ENCODE measurements at regions not wholly inside any gene's neighbourhood (a gene's known extent, or its start where the extent isn't known, plus 50 kb on each side); places are given as distances from the start of the nearest gene placed in this dataset.

DNA sequence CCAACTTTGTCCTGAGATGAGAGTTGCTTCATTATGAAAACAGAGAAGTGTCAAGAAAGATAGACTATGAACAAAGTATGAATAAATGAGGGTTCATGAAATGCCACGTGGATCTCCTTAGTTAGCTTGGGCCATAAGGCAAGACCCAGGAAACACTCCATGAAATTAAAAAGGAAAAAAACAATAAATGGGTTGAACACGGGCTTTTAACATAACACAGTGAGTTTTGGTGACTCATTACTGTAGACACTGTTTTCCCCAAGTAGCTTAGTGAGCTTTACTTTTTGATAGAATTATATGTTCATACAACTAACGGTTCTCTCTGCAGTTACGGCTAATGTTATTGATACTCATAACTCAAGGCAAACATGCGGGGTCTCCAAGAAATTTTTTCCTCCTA is 265.0 kb downstream of the DHX15 start:
- Mint-ChIP-seq H3K36me3 (ENCODE audit: low read depth) (no peaks in the 10 kb centered on the region), H3K4me3 (no peak overlapping the region), H3K9me3 (no peaks in the 10 kb centered on the region), H3K27ac (no peak overlapping the region), H3K27me3 (no peaks in the 10 kb centered on the region), H3K4me1 (ENCODE audit: low read depth) (no peaks in the 10 kb centered on the region)

DNA sequence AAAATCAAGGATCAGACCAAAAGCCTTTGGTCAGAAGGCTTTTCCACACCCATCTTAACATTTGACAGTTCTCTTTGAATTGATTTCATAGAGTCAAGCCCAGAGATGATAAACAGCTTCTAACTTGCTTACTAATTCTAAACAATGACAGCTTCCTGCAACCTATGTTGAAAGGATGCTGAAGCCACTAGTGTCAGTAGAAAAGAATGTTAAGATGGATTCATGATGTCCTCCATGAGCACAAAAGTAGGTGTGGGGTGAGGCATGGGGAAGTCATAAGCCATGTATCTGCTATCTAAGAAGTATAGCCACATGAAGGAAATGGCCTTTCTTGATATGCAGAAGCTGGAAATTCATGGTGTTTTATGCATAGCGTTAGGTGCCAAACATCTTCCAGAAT is 269.3 kb downstream of the DHX15 start:
- H3K27ac Mint-ChIP-seq = no peak overlapping the region
- no peaks in the 10 kb centered on the region for H3K27me3 Mint-ChIP-seq
- no peaks in the 10 kb centered on the region for H3K36me3 Mint-ChIP-seq (ENCODE audit: low read depth)
- peaks cover under 1% of the 10 kb centered on the region for H3K9me3 Mint-ChIP-seq
- no peak overlapping the region for H3K4me3 Mint-ChIP-seq
- H3K4me1 Mint-ChIP-seq (ENCODE audit: low read depth) = no peaks in the 10 kb centered on the region

GRCh38 chr4:24312261-24312913 is 272.0 kb downstream of the DHX15 start:
- no peaks in the 10 kb centered on the region for H3K4me1 Mint-ChIP-seq (ENCODE audit: low read depth)
- H3K9me3 Mint-ChIP-seq = peaks cover 9% of the 10 kb centered on the region
- H3K36me3 Mint-ChIP-seq (ENCODE audit: low read depth) = no peaks in the 10 kb centered on the region
- H3K27ac Mint-ChIP-seq = no peak overlapping the region
- no peaks in the 10 kb centered on the region for H3K27me3 Mint-ChIP-seq
- no peak overlapping the region for H3K4me3 Mint-ChIP-seq

GRCh38 chr4:24303926-24304325 is 280.4 kb downstream of the DHX15 start:
- Mint-ChIP-seq H3K27me3 (peaks cover 3% of the 10 kb centered on the region), H3K27ac (no peak overlapping the region), H3K4me3 (no peak overlapping the region), H3K9me3 (peaks cover 4% of the 10 kb centered on the region), H3K36me3 (ENCODE audit: low read depth) (no peaks in the 10 kb centered on the region), H3K4me1 (ENCODE audit: low read depth) (no peaks in the 10 kb centered on the region)

- H3K4me1 Mint-ChIP-seq (ENCODE audit: low read depth) = no peaks in the 10 kb centered on the region
- H3K4me3 Mint-ChIP-seq = no peak overlapping the region
- H3K27me3 Mint-ChIP-seq = peaks cover 3% of the 10 kb centered on the region
- no peak overlapping the region for H3K27ac Mint-ChIP-seq
- H3K36me3 Mint-ChIP-seq (ENCODE audit: low read depth) = no peaks in the 10 kb centered on the region
- H3K9me3 Mint-ChIP-seq = peaks cover 4% of the 10 kb centered on the region
These were observed 285.4 kb downstream of the DHX15 start for GRCh38 chr4:24298911-24299310.

DNA sequence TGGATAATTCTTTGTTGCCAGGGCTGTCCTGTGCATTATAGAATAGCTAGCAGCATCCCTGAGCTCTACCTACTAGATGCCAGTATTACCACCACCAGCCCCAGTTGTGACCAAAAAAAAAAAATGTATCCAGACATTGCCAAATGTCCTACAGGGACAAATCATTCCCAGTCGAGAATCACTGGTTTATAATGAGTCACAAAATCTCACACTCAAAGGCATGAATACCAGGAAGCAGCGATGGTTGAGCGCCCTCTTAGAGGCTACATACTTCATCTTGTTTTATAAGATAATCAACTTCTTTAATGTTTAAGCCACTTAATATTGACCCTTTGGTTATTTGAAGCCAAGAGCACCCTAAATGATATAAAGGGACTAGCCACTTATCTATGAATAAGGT is 297.3 kb downstream of the DHX15 start:
- H3K27ac Mint-ChIP-seq = no peak overlapping the region
- H3K36me3 Mint-ChIP-seq (ENCODE audit: low read depth) = no peaks in the 10 kb centered on the region
- peaks cover 6% of the 10 kb centered on the region for H3K9me3 Mint-ChIP-seq
- no peaks in the 10 kb centered on the region for H3K27me3 Mint-ChIP-seq
- no peak overlapping the region for H3K4me3 Mint-ChIP-seq
- H3K4me1 Mint-ChIP-seq (ENCODE audit: low read depth) = no peaks in the 10 kb centered on the region

- Mint-ChIP-seq H3K4me1 (ENCODE audit: low read depth) (no peaks in the 10 kb centered on the region), H3K27ac (no peak overlapping the region), H3K4me3 (no peak overlapping the region), H3K36me3 (ENCODE audit: low read depth) (no peaks in the 10 kb centered on the region), H3K27me3 (no peaks in the 10 kb centered on the region), H3K9me3 (peaks cover 6% of the 10 kb centered on the region)
These were observed 298.6 kb downstream of the DHX15 start for GRCh38 chr4:24285759-24286158.

DNA sequence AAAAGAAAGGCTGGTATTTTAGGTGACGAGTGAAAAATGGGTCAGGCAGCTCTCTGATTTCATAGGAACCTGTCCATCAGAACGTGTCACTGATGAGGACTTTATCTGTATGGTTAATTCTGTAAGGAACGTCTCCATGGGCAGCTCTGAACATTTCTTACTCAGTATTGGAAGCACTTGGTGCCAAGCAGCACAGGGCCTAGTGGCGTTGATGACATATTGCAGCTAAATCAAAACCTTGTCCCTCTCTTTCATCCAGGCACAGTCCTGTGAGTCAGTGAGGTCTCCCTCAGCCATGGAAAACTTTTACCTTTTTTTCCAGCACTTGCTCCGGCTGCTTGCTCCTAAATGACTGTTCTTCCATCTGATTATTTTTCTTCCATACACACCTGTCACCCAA is 301.9 kb downstream of the DHX15 start:
- Mint-ChIP-seq H3K4me3 (no peak overlapping the region), H3K36me3 (ENCODE audit: low read depth) (no peaks in the 10 kb centered on the region), H3K27ac (no peak overlapping the region), H3K27me3 (peaks cover under 1% of the 10 kb centered on the region), H3K4me1 (ENCODE audit: low read depth) (no peaks in the 10 kb centered on the region), H3K9me3 (no peaks in the 10 kb centered on the region)

GRCh38 chr4:24279911-24280375 is 304.4 kb downstream of the DHX15 start:
- Mint-ChIP-seq H3K27ac (no peak overlapping the region), H3K4me3 (no peak overlapping the region), H3K36me3 (ENCODE audit: low read depth) (no peaks in the 10 kb centered on the region), H3K27me3 (peaks cover 7% of the 10 kb centered on the region), H3K9me3 (no peaks in the 10 kb centered on the region), H3K4me1 (ENCODE audit: low read depth) (no peaks in the 10 kb centered on the region)

GRCh38 chr4:24279469-24279868 is 304.9 kb downstream of the DHX15 start:
- Mint-ChIP-seq H3K9me3 (no peaks in the 10 kb centered on the region), H3K27ac (no peak overlapping the region), H3K4me1 (ENCODE audit: low read depth) (no peaks in the 10 kb centered on the region), H3K36me3 (ENCODE audit: low read depth) (no peaks in the 10 kb centered on the region), H3K27me3 (peaks cover 7% of the 10 kb centered on the region), H3K4me3 (no peak overlapping the region)

DNA sequence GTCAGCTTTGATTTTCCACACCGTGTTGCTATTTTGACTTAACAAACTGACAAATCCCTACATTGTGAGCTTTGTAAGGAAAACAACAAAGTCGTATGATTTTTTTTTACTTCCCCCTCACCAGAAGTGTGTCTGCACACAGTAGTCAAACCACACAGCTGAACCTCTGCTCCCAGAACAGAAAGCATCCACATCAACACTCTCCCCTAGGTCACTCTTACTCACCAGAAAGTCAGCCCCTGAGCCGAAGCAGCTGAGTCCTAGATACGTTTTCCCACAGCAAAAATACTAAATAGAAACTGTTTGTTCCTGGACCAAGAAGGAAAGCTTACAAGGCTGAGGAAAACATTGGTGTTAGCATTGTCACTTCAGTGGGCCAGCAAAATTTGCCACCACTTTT is 305.7 kb downstream of the DHX15 start:
- H3K9me3 Mint-ChIP-seq = no peaks in the 10 kb centered on the region
- H3K36me3 Mint-ChIP-seq (ENCODE audit: low read depth) = no peaks in the 10 kb centered on the region
- H3K4me3 Mint-ChIP-seq = no peak overlapping the region
- no peak overlapping the region for H3K27ac Mint-ChIP-seq
- peaks cover 7% of the 10 kb centered on the region for H3K27me3 Mint-ChIP-seq
- H3K4me1 Mint-ChIP-seq (ENCODE audit: low read depth) = no peaks in the 10 kb centered on the region

- Mint-ChIP-seq H3K9me3 (peaks cover 4% of the 10 kb centered on the region), H3K36me3 (ENCODE audit: low read depth) (no peaks in the 10 kb centered on the region), H3K4me3 (no peak overlapping the region), H3K4me1 (ENCODE audit: low read depth) (no peaks in the 10 kb centered on the region), H3K27ac (no peak overlapping the region), H3K27me3 (peaks cover 7% of the 10 kb centered on the region)
These were observed 309.9 kb downstream of the DHX15 start for GRCh38 chr4:24274381-24274941.

DNA sequence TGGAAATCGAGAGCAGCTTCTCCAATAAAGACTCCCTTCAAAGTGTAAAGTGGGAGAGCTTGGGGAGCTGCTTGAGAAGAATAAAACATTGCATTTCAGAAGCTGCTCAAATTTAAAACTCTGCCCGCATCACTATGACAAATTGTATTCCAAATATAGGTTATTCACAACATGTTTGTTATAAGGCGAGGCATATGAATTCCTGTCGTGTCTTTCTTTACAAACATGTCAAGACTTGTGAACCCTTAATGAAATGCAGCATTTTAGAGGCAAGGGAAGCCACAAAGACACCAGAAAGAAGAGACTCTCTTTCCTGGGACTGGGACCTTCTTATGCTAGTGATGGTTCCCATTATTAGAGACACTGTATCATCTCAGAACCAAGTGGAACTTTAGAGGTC is 311.2 kb downstream of the DHX15 start:
- Mint-ChIP-seq H3K27ac (no peak overlapping the region), H3K27me3 (peaks cover 7% of the 10 kb centered on the region), H3K4me3 (no peak overlapping the region), H3K9me3 (peaks cover 4% of the 10 kb centered on the region), H3K36me3 (ENCODE audit: low read depth) (no peaks in the 10 kb centered on the region), H3K4me1 (ENCODE audit: low read depth) (no peaks in the 10 kb centered on the region)

GRCh38 chr4:24266951-24267722 is 317.2 kb downstream of the DHX15 start:
- Mint-ChIP-seq H3K9me3 (no peaks in the 10 kb centered on the region), H3K36me3 (ENCODE audit: low read depth) (no peaks in the 10 kb centered on the region), H3K27ac (no peak overlapping the region), H3K4me3 (no peak overlapping the region), H3K27me3 (no peaks in the 10 kb centered on the region), H3K4me1 (ENCODE audit: low read depth) (no peaks in the 10 kb centered on the region)

- no peak overlapping the region for H3K4me3 Mint-ChIP-seq
- H3K9me3 Mint-ChIP-seq = no peaks in the 10 kb centered on the region
- no peaks in the 10 kb centered on the region for H3K27me3 Mint-ChIP-seq
- H3K36me3 Mint-ChIP-seq (ENCODE audit: low read depth) = no peaks in the 10 kb centered on the region
- no peaks in the 10 kb centered on the region for H3K4me1 Mint-ChIP-seq (ENCODE audit: low read depth)
- H3K27ac Mint-ChIP-seq = no peak overlapping the region
These were observed 318.4 kb downstream of the DHX15 start for GRCh38 chr4:24265989-24266388.
